Activated CD4-positive, CD25-positive, alpha-beta regulatory T cell treated with anti-CD3 and anti-CD28 coated beads, Interleukin-2, amount 50 U/mL, for 24 hours (primary cell): ENCODE measurements at regions not wholly inside any gene's neighbourhood (a gene's known extent, or its start where the extent isn't known, plus 50 kb on each side); places are given as distances from the start of the nearest gene placed in this dataset.
A peak's percentile ranks its signal among the peaks of the same experiment; 100 is the strongest.
"Not testable (repeated sequence)": the region's sequence is repeated elsewhere in the genome, so short reads cannot be mapped to it uniquely, and the experiment has no call there.

Experiments
- ATAC-seq, 2 donors: fragments of 150-1000 bp; cut with Tn5 transposase; one replicate each; pipeline ENCODE4 v1.10.0; 2021; ENCODE audit warnings: mild to moderate bottlenecking in 1 of 2, moderate library complexity in 1 of 2

DNA sequence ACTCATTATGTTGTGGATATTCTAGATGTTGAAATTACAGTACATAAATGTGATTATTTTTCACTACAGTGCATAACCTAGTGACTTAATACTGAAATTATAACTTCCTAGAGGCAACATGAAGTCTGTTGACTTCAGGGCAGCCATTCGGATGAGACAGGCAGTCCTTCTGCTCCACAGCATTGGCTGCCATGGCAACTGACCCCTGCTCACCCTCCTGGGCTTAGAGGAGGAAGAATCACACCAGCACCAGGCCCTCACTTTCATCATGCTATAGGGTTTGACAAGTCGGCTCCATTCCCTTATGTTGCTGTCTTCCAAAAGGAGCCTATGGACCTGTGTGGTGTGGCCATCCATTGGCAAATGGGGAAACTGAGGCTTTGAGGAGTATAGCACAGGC is 233.5 kb upstream of the TMEM132C start:
- no peak for ATAC-seq

DNA sequence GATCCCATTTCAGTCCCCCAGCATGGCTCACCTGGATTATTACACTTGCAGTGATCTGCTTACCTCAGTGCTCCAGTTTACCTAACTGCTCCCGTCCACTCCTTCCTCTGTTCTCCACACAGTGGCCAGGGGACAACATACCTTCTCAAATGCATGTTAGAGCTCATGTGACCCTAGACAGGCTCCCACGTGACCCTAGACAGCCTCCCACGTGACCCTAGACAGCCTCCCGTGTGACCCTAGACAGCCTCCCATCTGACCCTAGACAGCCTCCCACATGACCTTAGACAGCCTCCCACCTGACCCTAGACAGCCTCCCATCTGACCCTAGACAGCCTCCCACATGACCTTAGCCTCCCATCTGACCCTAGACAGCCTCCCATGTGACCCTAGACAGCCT is 226.0 kb upstream of the TMEM132C start:
- no peak for ATAC-seq

DNA sequence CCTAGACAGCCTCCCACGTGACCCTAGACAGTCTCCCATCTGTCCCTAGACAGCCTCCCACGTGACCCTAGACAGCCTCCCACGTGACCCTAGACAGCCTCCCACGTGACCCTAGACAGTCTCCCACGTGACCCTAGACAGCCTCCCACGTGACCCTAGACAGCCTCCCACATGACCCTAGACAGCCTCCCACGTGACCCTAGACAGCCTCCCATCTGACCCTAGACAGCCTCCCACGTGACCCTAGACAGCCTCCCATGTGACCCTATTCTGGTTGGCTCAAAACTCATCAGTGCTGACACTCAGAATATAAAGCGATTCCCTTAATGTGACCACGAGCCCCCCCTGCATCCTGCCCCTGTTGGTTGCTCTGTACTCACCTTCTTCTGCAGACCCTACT is 224.7 kb upstream of the TMEM132C start:
- ATAC-seq: not testable (repeated sequence)

DNA sequence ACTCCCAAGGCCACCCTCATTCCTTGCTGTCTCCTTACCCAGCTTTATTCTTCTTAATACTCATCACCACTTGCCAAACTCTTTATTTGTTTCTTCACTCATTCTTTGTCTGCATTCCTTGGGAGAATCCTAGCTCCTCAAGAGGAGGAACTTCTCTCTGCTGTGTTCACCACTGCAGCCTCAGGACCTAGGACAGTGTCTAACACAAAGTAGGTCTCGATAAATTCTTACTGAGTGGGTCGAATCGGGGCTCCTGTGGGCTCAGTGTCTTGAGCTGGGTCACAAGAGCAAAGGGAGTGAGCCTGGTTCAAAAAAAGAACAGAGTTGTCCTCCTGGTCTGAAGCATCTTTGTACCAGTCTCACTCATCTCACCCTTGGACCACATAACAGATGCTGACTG is 224.1 kb upstream of the TMEM132C start:
- ATAC-seq: no peak

DNA sequence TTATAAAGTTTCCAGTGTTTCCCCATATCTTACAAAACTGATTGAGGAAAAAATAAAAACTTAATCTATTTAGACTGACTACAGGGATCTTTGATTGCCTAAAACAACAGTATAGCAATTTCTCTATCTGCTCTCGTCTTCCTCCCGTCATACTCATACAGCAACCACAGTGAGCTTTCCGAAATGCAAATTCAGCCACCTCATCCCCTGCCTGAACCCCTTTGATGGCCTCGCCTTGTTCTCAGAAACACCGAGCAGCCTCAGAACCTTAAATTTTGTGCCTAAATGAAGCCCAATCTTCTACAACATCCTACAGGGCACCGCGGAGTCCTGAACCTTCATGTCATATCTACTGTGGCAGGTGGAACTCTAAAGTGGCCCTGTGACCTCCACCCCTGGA is 223.7 kb upstream of the TMEM132C start:
- no peak for ATAC-seq

DNA sequence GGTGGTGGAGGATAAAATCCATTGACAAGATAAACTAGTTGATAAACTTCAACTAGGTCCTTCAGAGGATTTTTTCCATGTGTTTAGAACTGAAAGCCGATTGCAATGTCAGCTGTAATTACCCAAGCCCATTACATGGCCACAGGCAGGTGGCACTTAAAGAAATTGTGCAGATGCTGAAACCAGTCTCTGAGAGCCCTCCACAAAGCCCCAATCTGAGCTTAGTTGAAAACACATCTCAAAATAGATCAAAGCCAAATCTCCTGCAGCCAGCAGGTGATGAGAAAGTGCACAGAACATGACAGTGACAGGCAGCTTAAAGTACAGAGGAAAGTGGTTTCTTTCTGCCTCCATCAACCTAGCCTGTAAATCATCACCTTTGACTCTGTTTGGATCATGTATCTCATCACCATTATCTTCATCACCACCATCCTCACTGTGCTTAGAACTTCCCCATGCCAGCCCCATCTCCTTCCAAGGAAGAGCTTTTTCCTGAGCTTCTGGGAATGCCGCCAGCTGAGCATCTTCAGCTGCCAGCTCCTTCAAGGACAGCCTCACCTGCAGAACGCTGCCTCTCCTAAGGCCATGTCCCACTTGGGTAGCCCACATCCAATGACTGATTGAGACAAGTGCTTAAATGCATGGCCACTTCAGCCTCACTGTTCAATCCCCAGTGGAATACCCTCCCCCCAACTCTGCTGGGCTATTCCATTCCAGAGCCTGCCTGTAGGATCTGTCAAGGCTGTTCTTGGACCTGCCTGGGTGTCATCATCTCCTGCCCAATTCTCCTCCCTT is 219.5 kb upstream of the TMEM132C start:
- peak in 1 of 2 donors; percentile 4 for ATAC-seq

DNA sequence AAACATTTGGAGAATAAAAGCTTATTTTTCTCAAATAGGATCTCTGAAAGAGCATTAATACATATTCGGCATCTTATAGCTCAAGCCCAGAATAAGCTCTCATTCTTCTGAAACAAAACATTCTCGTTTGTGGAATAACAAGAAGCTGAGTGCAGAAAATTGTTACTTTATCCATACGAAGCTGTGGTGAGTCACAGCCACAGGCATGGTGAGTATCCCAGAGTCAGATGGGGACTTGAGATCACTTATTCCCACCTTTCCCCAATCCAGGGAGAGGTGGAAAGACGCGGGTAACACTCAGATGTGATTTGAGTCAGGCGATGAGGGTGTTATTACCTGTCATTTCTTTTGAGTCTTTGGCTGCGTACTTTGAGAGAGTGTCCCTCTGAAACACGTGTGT is 214.6 kb upstream of the TMEM132C start:
- no peak for ATAC-seq

DNA sequence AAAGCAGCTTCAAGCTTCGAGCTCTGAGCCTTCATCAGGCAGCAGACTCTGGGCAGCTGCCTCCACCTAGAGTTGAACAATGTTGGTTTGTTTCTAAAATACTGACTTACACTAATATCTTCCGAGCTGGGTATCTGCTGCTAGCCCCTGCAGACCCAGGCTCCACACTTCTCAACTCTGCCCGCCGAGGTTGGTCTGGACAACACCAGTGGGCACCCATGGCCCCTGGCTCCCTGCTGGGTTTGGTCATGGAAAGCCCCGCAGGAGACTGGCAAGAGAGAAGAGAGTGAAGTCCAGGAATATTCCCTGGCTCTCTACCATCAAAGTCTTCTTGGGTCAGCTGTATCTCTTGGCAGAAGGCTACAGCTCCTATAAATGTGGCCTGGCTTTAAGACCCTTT is 214.2 kb upstream of the TMEM132C start:
- ATAC-seq: no peak

DNA sequence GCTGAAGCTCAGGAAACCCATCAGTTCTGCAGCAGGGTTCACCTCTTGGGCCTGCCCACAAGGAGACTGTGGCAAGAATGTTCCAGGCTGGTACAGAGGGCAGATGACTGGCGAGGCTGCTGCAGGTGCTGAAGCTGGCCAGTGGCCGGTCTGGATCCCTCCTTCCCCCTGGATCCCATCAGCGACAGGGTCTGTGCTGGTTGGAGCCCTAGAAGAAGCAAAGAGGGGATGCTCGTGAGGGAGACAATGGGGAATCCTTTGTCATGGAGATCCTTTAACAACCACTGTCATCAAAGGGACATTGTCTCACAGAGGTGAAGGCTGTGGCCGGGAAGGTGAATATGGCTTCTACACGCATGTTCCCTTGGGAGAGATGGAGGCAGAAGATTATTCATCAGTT is 211.4 kb upstream of the TMEM132C start:
- no peak for ATAC-seq

DNA sequence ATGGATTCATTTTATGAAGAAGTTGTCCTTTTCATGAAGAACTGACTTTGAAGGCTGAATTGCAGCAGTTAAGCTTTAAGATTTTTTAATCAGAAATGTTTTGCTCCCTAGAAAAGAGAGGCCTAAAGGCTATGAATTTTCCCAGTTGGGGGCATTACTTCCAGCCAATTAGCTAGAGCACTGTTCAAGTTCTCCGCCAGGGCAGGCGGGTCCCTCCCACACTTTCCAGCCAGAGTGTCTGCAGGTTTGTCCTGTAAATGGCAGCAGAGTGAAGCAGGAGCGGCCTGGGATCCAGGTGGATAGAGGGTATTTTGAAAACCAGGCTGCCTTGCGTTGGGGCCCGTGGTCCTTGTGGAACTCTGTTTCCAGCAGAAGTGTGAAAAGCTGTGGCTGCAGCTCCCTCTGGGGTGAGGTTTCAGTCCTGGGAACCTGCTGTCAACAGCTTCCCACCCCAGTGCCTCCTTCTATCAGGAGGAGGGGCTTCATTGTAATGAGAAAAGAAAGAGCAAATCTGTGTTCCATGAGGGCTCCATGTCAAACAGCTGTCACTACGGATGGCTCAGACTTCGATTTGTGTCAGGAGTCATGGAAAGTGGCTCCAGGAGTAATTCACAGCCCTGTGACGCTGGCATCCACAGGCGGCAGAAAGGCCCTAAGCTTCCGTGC is 210.7 kb upstream of the TMEM132C start:
- no peak for ATAC-seq

DNA sequence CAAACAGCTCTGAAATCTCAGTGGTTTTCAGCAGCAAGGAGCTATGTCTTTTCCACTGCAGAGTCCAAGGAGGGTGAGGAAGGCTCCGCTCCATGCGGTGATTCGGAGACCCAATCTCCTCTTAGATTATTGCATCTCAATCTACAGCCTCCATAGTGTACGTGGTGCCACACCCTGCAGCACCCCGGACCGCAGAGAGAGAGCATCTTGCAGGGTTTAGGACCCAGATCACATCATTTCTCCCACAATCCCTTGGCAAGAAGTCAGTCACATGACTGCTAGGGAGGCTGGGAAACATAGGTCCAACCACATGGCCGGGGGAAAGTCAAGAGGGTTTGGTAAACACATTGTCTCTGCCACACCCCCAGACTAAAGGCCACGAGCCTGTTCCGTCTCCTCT is 209.4 kb upstream of the TMEM132C start:
- ATAC-seq: no peak

DNA sequence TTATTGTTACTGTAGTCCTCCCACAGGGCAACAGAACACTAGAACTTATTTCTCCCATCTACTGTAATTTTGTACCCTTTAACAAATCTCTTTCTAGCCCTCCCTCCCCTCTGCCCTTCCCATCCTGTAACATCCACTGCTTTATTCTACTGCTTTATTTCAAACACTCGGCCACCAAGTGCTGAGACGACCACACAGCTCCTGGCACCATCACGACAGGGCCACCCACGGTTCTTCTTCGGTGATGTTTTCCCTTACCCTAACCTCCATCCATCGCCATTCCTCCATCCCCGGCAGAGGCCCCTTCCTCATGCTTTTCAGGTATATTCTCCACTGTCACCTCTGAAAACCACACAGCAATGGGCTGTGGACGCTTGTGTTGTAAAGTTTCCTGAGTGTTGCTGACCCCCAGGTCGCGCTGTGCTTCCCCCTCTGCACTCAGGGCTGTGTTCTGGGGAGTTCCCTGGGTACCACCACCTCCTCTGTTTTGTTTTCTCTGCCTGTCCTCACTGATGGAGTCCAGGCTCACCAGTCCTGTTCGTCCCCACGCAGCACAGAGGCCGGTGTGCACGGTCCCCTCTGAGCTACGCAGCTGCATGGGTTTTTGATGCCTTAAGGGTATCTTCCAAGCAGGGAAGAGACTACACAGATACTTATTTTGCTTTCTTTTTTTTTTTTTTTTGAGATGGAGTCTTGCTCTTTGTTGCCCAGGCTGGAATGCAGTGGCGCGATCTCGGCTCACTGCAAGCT is 207.2 kb upstream of the TMEM132C start:
- ATAC-seq: no peak

DNA sequence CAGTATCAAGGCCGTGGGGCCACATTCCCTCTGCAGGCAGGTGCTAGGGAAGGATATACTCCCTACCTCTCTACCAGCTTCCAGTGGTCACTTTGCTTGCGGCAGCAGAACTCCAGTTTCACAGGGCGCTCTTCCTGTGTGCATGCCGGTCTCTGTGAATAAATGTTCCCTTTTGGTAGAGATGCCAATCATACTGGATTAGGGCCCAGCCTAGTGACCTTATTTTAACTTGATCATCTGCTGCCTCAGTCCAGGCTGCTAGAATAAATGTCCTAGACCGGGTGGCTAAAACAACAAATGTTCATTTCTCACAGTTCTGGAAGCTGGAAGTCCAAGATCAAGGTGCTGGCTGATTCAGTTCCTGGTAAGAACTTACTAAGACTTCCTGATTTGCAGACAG is 198.8 kb upstream of the TMEM132C start:
- ATAC-seq: no peak

DNA sequence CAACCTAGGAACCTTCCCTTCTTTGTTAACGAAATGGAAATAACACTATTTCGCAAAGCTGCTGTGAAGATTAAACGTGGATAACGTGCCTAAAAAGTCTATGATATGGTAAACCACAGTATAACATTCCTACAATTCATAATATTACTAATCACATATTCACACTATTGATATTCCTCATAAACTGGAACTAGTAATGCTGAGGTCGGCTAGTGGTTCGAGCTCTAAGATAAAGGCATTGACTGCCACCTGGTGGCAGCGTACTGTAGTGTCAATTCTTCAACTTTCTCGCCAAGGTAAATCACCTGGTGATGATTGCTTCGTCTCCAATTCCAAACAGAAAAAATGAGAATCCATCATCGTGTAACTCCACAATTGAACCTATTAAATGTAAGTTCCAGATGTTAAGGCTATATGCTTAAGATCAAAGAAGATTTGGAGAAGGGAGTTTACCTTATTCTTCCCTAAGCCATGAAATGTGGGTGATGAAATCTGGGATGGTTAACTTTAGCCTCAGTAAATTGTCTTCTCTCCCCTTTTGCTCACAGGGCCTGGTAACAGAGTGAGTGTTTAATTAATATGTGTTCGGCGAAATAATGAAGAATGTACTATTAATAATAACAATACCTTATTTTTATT is 197.5 kb upstream of the TMEM132C start:
- ATAC-seq: no peak

DNA sequence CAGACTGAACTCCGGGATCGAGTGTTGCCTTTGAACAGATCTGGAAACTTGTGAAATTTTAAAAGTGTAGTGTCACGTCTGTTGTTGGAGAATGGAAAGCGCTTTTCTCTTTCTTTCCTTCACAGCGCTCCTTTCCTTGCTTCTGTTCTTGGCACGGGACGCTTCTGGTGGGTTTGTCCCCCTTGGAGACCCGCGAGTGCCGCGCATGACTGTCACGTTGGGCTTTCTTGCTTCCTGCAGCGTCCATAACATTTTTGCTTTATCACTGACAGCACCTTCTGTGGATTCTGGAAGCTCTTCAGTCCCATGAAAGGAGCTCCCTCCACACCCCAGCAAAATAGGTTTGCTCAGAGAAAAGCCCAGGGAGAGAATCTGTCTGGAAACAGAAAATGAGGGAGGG is 193.0 kb upstream of the TMEM132C start:
- no peak for ATAC-seq

DNA sequence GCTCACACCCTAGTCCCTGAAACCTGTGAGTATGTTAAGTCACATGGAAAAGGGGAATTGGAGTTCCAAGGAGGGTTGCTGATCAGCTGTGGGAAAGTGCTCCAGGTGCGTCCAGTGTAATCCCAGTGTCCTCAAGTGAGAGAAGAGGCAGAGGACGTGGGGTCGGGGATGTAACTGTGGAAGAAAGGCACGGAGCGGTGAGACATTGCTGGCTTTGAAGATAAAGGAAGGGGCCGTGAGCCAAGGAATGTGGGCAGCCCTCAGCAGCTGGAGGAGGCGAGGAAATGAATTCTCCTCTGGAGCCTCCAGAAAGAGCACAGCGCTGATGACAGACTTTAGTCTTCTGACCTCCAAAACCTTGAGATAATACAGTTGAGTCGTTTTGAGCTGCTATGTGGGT is 191.6 kb upstream of the TMEM132C start:
- ATAC-seq: no peak

DNA sequence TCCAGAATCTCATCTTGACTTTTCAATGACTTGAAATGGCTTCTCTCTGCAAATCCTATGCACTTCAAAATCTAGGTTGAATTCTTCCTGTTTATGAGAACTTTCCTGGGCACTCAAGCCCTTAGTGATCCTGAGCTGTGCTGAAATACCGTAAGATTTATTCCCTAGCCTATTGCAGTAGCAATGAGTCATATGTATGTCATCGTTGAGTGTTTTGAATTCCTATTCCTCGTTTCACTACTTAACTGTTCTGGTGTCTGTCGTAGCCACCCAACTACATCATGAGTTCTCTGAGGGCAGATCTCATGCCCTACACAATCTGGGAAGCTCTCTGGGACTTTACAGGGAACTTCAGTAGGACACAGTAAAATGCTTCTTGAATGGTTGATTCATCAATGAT is 190.8 kb upstream of the TMEM132C start:
- ATAC-seq: no peak

DNA sequence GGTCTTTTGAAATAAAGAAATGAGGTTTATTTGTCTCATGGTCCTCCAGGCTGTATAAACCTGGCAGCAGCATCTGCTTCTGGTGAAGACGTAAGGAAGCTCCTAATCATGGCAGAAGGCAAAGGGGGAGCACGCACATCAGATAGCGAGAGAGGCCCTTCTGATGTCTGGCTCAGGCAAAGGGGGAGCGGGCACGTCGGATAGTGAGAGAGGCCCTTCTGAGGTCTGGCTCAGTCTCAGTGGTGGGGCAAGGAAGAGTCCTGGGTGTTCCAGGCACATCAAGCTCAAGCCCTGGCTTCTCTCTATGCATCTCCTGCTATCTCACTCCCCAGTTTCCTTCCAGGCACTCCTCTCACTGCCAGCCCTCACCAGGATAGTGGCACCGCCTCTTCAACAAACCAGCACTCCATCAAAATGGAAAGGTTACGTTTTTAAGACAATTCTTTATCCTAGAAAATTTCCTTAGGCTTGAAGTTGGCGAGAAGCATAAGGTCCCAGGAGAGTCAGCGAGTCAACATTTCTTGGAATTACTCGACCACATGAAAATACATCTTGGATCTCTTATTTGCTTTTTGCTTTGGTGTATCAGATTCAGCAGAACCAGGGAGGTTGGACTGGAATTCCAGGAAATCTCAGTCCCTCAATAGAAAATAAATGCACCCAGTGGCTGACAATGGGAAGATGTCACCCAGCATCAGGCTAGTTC is 189.6 kb upstream of the TMEM132C start:
- no peak for ATAC-seq

DNA sequence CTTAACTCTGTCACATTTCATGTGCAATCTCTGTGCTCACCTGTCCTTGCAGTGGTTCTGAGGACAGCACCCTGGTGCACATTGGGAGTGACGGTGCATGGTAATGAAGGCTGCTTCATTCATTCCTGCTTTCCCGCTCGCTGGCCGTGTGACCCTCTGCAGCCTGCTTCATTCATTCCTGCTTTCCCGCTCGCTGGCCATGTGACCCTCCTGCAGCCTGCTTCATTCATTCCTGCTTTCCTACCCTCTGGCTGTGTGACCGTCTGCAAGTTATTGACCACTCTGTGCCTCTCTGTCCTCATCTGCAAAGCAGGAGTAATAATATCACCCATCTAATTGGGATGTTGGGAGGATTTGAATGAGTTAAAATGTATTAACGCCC is 189.1 kb upstream of the TMEM132C start:
- ATAC-seq: no peak

DNA sequence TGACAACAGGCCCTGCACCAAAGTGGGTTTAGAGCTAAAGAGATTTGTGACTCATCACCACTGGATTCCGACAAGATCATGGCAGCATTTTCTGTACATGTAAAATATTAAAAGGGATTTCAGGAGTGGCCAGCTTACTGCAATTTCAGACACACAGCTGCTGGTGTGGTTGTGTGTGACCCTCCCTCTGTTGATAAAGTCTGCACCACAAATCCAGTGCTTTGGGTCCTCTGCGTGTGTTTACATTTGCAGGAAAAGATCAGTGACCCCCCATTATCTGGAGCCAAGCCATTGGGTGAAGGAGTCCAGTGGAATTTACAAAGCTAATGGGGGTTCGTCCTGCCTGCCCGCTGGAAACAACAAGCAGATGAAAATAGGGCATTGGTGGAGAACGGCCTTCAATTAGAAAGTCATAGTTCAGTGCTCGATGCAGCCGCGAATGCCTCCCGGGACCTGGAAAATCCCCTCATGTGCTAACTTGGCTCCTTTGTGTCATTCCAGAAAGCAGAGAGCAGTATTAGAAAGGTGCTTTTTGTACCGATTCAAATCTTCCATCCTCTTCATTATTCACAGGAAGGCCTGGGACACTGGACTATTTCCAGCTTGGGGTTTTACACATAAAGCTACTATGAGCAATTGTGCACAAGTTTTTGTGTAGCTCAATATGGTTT is 188.5 kb upstream of the TMEM132C start:
- ATAC-seq: no peak

DNA sequence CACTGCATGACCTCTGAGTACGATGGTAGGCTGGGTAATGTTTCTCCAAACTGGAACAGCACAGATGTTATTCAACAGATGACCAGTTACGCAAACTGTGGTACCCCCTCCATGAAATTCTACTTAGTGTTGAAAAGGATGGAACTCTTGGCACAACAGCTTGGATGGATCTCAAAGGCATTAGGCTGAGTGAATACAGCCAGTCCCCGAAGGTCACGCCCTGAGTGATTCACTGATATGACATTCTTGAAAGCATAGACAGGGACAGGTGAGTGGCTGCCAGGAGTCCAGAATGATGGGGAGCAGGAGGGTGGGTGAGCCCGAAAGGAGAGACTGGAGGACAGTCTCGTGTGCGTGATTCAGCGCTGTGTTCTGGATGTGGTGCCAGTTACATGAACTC is 187.5 kb upstream of the TMEM132C start:
- ATAC-seq: no peak

DNA sequence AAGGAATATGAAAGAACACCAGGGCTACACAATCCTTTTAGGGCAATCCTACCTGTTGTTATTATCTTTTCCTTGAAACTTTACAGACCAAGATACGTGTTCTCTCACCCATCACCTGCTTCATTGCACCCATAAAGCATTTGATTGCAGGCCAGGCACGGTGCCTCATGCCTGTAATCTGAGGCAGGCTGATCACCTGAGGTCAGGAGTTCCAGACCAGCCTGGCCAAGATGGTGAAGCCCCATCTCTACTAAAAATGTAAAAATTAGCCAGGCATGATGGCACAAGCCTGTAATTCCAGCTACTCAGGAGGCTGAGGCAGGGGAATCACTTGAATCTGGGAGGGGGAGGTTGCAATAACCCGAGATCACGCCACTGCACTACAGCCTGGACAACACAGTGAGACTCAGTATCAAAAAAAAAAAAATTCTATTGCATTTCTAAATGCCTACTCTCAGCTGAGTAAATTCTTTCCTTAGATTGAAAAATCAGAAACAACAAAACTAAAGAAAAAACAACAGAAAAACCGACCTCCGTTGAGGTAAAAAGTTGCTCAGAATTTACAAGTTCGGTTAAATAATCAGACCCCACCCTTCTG is 183.7 kb upstream of the TMEM132C start:
- ATAC-seq: no peak
